Suprapubic skin (tissue), 3 donors: ENCODE measurements at regions not wholly inside any gene's neighbourhood (a gene's known extent, or its start where the extent isn't known, plus 50 kb on each side); places are given as distances from the start of the nearest gene placed in this dataset.

Experiments used
- CTCF ChIP-seq, 2 donors: fragments of 200-600 bp in 1 of 2; fragments of 450-650 bp in 1 of 2; sonication (generic) in 1 of 2; IDR thresholded peaks; one replicate each; pipeline ENCODE4 v1.5.1; 2016 to 2019; ENCODE audit warnings: antibody characterized with exemption in 2 of 2, mild to moderate bottlenecking in 1 of 2, moderate library complexity in 1 of 2
- POLR2A ChIP-seq, 2 donors: fragments of 450-650 bp; IDR thresholded peaks; one replicate each; pipeline ENCODE4 v1.6.1; 2017; ENCODE audit warnings: antibody characterized with exemption in 2 of 2, mild to moderate bottlenecking in 2 of 2, moderate library complexity in 2 of 2

- TF ChIP-seq CTCF (IDR thresholded peaks at IDR 0.05) = no peak
- TF ChIP-seq POLR2A (IDR thresholded peaks at IDR 0.05) = no peak
Measured at GRCh38 chr2:103009871-103010270, 248.0 kb downstream of the TMEM182 start.
